GM21381 (cell line): ENCODE measurements at regions not wholly inside any gene's neighbourhood (a gene's known extent, or its start where the extent isn't known, plus 50 kb on each side); places are given as distances from the start of the nearest gene placed in this dataset.
"Not testable (repeated sequence)": the region's sequence is repeated elsewhere in the genome, so short reads cannot be mapped to it uniquely, and the experiment has no call there.

Source experiments
- ATAC-seq: cut with Tn5 transposase; IDR thresholded peaks from one replicate; pipeline ENCODE4 v1.9.1; 2021; ENCODE audit warnings: mild to moderate bottlenecking, moderate library complexity; ENCODE audit not compliant: unreplicated experiment

DNA sequence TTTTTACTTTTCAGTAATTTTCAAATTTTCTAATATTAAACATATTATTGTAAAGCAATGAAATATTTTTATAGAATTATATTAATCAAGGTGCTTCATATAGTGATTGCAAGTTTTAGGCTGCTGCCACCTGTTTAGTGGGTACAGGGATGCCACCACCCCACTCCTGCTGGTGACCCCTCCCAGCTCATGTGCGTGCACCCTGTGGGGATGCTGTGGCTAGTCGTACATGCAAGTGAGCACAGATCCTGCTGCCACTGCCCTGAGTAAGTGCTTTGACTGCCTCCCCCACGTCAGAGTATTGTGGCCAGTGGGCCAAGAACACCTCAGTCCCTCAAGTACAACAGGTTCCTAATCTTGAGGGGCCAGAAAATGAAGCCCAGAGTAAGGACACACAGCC lies 320.1 kb upstream of the DDI1 start:
- ATAC-seq, result no peak

- ATAC-seq, result no peak
Observed at GRCh38 chr11:103727262-103727661, 309.2 kb upstream of the DDI1 start.

DNA sequence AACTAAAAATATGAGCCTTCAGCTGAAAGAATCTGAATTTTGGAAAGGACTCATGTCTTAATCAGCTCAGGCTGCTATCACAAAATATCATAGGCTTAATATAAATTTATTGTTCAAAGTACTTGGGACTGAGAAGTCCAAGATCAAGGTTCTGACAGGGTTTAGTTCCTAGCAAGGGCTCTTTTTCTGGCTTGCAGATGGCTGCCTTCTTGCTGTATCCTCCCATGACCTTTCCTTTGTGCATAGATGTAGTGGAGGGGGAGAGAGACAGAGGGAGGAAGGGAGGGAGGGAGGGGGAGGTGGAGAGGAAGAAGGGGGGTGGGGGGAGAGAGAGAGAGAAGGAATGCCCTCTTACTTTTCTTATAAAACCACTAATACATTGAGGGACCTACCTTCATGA lies 306.8 kb upstream of the DDI1 start:
- no peak for ATAC-seq

DNA sequence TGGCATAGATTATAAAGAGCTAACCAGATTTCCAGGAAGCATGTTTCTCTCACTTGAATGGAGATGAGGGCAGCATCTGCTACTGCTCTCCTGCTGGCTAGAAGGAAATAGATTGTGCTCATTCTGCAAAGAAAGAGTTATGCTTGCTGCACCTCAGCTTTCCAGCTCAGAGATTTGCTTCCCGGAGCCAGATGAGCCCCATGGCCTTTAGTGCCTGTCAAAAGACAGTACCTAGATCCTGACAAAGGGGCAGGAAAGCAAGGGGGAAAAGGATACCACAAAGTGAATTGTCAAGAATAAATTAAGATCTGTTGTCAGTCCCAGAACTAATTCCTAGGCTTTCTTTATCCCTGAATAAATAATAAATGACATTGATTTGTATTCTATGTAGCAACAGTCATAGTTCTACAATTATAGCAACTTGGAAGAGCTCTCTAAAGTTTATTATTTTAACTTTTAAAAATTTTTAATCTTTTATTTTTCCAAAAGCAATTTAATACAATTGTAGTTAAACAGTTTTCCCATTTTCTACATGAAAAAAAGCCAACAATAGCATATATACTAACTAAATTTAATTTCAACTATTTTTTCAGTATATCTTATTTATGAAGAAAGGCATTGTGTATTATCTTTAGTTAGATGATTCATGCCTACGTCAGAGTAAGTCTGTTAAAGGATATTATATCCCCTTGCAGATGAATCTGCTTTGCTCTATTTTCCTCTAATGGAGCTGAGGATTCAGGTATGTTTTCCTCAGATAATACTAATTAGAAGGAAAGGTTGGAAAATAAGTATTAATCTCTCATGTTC lies 306.1 kb upstream of the DDI1 start:
- no peak for ATAC-seq

DNA sequence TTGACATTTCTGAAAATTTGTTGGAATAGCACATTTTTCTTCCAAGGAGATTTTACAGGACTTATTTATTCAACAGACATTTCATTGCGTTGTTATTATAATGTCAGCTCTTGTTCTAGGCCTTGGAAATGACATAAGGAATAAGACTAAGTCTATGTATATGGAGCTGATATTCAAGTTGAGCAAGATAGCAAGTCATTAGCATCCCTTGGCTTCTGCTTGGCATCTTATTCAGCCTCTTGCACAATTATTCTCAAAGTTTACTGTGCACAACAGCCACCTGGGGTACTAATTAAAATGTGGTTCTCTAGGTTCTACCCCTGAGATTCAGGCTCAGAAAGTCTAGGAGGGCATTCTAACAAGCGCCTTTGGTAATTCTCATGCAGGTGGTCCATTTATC lies 304.8 kb upstream of the DDI1 start:
- ATAC-seq, result no peak

DNA sequence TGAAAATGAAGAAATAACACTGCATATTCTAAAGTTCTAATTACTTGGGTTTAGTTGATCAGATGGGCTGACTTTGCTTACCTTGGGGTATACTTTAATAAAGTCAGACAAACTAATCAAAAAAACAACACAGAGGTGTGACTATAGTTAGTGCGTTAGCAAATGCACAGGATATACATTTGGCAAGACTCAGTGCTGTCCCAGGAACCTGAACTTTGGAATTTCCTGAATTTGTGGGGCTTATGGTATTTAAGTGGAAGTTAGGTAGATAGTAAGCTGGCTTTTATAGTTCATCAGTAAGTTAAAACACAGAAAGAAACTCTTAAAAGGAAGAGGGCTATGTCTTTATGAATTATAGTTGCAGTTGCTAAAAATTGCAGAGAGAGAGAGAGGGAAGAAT lies 302.6 kb upstream of the DDI1 start:
- ATAC-seq, result no peak

GRCh38 chr11:103735497-103736032 lies 300.9 kb upstream of the DDI1 start:
- no peak for ATAC-seq

DNA sequence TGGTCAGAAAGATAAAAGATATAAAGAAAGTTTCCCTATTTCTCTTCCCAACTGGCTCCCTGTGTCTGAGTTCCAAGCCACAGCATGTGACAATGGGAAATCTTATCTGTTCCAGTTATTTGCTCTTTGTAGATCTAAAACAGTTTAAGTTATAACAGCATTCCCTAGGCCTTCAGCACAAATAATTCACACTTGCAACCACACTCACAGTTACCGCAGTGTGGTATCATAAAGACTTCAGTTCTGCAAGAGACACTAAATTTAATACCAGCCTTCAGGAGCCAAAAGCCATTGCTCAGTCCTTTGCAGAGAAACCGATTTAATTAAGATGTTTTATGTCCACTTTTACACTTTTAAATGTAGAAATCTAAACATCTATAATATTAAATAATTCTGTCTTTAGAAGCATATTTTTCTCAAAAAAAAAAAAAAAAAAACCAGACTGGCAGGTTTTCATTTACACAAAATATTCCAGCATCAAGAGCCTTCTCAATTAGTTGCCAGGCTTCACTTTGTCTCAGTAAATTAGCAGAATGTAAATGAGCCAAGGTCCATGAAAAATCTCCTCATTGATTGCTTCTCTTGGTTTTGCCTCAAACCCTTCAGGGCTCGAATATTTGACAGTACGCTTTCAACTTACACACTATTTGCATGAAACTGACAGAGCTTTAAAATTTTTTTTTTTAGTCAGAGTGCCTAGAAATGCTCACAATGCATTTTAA lies 300.0 kb upstream of the DDI1 start:
- no peak for ATAC-seq

DNA sequence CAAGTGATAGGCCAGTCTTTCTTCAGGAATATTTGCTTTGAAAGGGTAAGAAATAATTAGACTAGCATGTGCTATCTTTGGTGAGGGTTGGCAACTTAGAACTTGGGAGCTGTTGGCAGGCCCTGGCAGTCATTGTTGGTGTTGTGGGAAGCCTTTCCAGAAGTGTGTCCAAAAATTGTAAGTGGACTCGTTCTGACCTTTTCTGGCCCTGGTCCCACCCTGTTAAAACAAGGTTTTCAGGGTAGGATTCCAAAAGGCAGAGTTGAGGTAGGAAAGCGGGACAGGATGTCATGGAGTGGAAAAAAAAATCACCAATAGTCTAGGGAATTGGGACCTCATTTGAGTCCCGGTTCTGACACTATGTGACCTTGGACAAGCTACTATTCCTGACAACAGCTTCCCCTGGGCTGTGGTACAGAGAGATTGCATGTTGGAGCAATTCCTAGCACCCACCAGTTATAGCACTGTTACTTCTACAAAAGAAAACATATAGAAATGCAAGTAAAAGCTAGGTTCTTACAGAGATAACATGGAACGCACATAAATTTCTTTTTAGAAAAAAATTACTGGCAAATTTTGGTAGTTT lies 299.3 kb upstream of the DDI1 start:
- ATAC-seq, result no peak

DNA sequence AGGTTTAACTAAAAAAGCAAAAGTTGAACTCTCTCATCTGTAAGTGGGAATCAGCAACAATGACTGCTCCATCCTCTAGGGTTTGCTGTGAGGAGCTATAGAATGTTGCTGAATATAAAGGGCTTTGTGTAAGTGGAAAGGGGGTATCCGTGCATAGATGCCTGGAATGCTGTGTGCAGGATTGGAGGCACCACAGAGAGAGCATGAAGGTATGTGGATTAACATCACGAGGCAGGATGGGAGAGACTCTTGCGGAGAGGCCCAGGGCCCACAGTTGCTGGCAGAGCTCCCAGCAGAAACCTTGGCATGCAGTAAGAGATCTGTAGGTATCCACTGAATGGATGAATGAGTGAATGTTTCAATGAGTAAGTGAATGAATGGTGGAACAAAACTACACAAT lies 298.7 kb upstream of the DDI1 start:
- no peak for ATAC-seq

DNA sequence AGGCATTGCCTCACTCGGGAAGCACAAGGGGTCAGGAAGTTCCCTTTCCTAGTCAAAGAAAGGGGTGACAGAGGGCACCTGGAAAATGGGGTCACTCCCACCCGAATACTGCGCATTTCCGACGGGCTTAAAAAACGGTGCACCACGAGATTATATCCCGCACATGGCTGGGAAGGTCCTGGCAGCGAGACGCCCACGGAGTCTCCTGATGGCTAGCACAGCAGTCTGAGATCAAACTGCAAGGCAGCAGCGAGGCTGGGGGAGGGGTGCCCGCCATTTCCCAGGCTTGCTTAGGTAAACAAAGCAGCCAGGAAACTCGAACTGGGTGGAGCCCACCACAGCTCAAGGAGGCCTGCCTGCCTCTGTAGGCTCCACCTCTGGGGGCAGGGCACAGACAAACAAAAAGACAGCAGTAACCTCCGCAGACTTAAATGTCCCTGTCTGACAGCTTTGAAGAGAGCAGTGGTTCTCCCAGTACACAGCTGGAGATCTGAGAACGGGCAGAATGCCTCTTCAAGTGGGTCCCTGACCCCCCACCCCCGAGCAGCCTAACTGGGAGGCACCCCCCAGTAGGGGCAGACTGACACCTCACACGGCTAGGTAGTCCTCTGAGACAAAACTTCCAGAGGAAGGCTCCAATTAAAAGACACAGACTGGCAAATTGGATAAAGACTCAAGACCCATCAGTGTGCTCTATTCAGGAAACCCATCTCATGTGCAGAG lies 297.2 kb upstream of the DDI1 start:
- ATAC-seq, result not testable (repeated sequence)

DNA sequence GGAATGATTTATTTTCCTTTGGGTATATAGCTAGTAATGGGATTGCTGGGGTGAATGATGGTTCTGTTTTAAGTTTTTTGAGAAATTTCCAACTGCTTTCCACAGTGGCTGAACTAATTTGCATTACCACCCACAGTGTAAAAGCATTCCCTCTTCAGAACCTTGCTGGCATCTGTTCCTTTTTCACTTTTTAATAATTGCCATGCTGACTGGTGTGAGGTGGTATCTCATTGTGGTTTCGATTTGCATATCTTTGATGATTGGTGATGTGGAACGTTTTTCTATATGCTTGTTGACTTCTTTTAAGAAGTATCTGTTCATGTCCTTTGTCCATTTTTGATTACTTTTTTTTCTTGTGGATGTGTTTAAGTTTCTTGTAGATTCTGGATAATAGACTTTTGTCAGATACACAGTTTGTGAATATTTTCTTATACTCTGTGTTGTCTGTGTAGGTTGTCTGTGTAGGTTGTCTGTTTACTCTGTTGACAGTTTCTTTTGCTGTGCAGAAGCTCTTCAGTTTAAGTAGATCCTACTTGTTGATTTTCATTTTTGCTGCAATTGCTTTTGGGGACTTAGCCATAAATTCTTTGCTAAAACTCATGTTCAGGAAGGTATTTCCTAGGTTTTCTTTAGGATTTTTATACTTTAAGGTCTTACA lies 291.8 kb upstream of the DDI1 start:
- no peak for ATAC-seq

DNA sequence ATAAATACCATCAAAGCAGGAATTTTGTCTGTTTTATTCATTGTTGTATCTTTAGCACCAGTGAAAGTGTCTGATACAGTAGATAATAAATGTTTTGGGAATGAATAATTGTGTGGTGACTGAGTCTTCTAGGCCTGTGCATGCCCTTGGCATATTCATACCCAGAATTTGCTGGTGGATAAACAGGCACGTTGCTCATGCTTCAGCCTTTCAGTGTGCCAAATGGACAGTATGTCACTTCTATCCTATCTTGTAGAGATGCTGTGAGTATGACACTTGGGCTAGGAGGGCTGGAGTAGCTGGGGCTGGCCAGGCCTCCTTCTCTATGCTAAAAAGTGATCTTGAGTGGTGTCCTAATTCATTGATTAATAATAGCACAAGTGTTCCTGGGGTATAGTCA lies 287.3 kb upstream of the DDI1 start:
- no peak for ATAC-seq

GRCh38 chr11:103768816-103769215 lies 267.6 kb upstream of the DDI1 start:
- ATAC-seq, result no peak

DNA sequence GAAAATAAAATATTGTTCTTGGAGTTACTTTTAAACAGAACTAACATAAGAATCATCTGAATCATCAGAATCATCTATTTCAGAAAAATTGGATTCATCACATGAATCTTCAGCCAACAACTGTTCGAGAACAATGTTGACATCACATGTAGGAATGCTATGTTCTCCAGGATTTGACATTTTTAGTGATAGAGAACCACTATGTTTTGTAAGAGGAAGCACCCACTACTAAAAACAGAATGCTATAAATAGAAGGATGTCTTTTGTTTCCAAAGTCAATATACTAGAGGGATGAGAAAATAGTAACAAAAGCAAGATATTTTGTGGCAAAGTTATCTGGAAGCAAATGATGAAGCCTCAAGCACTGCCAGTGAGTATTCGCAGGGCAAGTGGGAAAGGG lies 263.4 kb upstream of the DDI1 start:
- no peak for ATAC-seq

GRCh38 chr11:103773537-103773936 lies 262.9 kb upstream of the DDI1 start:
- ATAC-seq, result no peak

GRCh38 chr11:103779054-103779453 lies 257.4 kb upstream of the DDI1 start:
- ATAC-seq, result no peak

GRCh38 chr11:103789952-103790351 lies 246.5 kb upstream of the DDI1 start:
- no peak for ATAC-seq

DNA sequence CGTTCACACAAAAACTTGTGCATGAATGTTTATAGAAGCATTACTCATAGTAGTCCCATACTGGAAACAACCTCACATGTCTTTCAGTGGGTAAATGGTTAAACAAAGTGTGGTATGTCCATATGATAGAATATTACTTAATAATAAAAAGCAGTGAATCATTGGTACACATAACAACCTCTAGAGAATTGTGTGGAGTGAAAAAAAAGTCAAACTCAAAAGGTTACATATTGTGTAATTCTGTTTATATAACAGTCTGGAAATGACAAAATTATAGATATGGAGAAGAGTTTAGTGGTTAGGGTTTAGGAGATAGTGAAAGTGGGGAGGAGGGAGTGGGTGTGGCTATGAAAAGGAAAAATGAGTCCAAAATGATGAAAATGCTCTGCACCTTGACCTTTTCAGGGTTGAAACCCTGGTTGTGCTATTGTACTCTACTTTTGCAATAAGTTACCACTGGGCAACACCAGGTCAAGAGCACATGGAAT lies 243.4 kb upstream of the DDI1 start:
- ATAC-seq, result no peak

- no peak for ATAC-seq
Observed at GRCh38 chr11:103794262-103794661, 242.2 kb upstream of the DDI1 start.

DNA sequence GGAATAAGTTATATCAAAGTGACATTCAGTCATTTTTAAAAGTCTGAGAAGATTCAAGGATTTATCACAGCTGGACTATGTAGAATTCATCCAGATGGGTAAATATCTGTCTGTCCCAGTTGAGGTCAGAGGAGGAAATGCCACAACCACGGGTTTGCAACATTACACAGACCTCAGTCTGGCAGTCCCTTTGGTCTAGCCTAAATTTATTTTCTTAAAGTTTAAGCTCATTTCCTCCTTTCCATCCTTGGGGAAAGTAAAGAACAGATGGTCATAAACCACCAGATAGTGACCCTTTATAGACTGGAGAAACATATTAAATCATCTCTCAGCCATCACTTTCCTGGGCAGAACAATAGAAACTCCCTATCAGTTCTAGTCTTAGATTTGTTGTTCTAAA lies 238.4 kb upstream of the DDI1 start:
- no peak for ATAC-seq
